IMR-90 (cell line): ENCODE measurements at regions not wholly inside any gene's neighbourhood (a gene's known extent, or its start where the extent isn't known, plus 50 kb on each side); places are given as distances from the start of the nearest gene placed in this dataset.

Source experiments
- ATAC-seq: fragments of 200-7000 bp; cut with Tn5 transposase; 2 replicates; pipeline ENCODE4 v1.9.1; 2020; ENCODE audit warnings: low read depth, mild to moderate bottlenecking, moderate library complexity
- BruUV-seq: library from RNA; stranded (reverse); fragments of 400-500 nt; replicated peaks from 2 replicates; lab custom pipeline; 2021; lab: Mats Ljungman, UMichigan
- CTCF ChIA-PET: fragments of 300-600 bp; formaldehyde crosslinking; extraction: SDS; loops from one replicate; lab custom pipeline; 2021; ENCODE audit warnings: antibody characterized with exemption; lab: Yijun Ruan, JAX
- POLR2A ChIA-PET: fragments of 300-600 bp; sonication (Branson Sonifier 250); formaldehyde crosslinking; loops from one replicate; lab custom pipeline; 2022; ENCODE audit warnings: antibody characterized with exemption; ENCODE audit not compliant: unreplicated experiment; lab: Charles Lee
- DNase-seq: peaks from one replicate; pipeline ENCODE4 v3.0.0; 2013
- H2AFZ ChIP-seq: replicated peaks from 2 replicates; pipeline ENCODE3; 2013; ENCODE audit warnings: low read length, mild to moderate bottlenecking; ENCODE audit not compliant: poor library complexity
- H2AK5ac ChIP-seq: 2 replicates; pipeline ENCODE4 v1.6.1; 2013; ENCODE audit warnings: low read depth, low read length, inconsistent platforms
- H2AK9ac ChIP-seq: replicated peaks from 2 replicates; pipeline ENCODE3; 2013; ENCODE audit warnings: mild to moderate bottlenecking, low read depth, low read length, moderate library complexity; ENCODE audit not compliant: poor library complexity
- H2BK120ac ChIP-seq: 2 replicates; pipeline ENCODE4 v1.6.1; 2013; ENCODE audit warnings: low read depth, low read length, inconsistent platforms
- H2BK15ac ChIP-seq: 3 replicates; pipeline ENCODE4 v1.6.1; 2013; ENCODE audit warnings: low read depth, low read length, inconsistent platforms
- H2BK20ac ChIP-seq: 2 replicates; pipeline ENCODE4 v1.6.1; 2013; ENCODE audit warnings: low read depth, mild to moderate bottlenecking, inconsistent platforms, low read length, moderate library complexity
- H2BK5ac ChIP-seq: 2 replicates; pipeline ENCODE4 v1.6.1; 2013; ENCODE audit warnings: mild to moderate bottlenecking, low read depth, low read length, inconsistent platforms; ENCODE audit not compliant: poor library complexity, severe bottlenecking
- H3K14ac ChIP-seq: replicated peaks from 2 replicates; pipeline ENCODE4 v1.6.1; 2013; ENCODE audit warnings: low read depth, low read length, inconsistent platforms
- H3K18ac ChIP-seq: 2 replicates; pipeline ENCODE4 v1.6.1; 2013; ENCODE audit warnings: low read depth, low read length, control low read depth
- H3K23ac ChIP-seq: 2 replicates; pipeline ENCODE4 v1.6.1; 2013; ENCODE audit warnings: low read depth, low read length, inconsistent platforms
- H3K27ac ChIP-seq: 2 replicates; pipeline ENCODE4 v1.5.1; 2013; ENCODE audit warnings: mild to moderate bottlenecking, control low read depth, low read length; ENCODE audit not compliant: insufficient read depth
- H3K27me3 ChIP-seq: 2 replicates; pipeline ENCODE4 v1.6.1; 2013; ENCODE audit warnings: low read length; ENCODE audit not compliant: control insufficient read depth, insufficient read depth
- H3K36me3 ChIP-seq: 2 replicates; pipeline ENCODE4 v1.6.1; 2013; ENCODE audit warnings: low read length, mixed read lengths; ENCODE audit not compliant: control insufficient read depth, insufficient read depth
- H3K4ac ChIP-seq: 2 replicates; pipeline ENCODE4 v1.6.1; 2013; ENCODE audit warnings: low read depth, low read length, inconsistent platforms
- H3K4me1 ChIP-seq: 2 replicates; pipeline ENCODE4 v1.6.1; 2013; ENCODE audit warnings: low read length, mixed read lengths; ENCODE audit not compliant: control insufficient read depth, insufficient read depth
- H3K4me2 ChIP-seq: 2 replicates; pipeline ENCODE4 v1.6.1; 2013; ENCODE audit warnings: low read depth, mild to moderate bottlenecking, control low read depth, low read length, moderate library complexity
- H3K4me3 ChIP-seq: 2 replicates; pipeline ENCODE4 v1.5.1; 2013; ENCODE audit warnings: low read depth, mild to moderate bottlenecking, control low read depth, low read length, moderate library complexity; ENCODE audit not compliant: insufficient read depth
- H3K56ac ChIP-seq: 2 replicates; pipeline ENCODE4 v1.6.1; 2013; ENCODE audit warnings: low read length, inconsistent platforms; ENCODE audit not compliant: insufficient read depth; ENCODE audit errors: extremely low read depth
- H3K79me1 ChIP-seq, 2 experiments: 2 replicates each; pipeline ENCODE4 v1.6.1; 2013; ENCODE audit warnings: low read length in 2 of 2, inconsistent platforms in 1 of 2, low read depth in 1 of 2
- H3K9ac ChIP-seq: 2 replicates; pipeline ENCODE4 v1.6.1; 2013; ENCODE audit warnings: low read depth, low read length, control low read depth
- H3K9me1 ChIP-seq: 2 replicates; pipeline ENCODE4 v1.6.1; 2013; ENCODE audit warnings: low read length, inconsistent platforms; ENCODE audit not compliant: insufficient read depth
- H3K9me3 ChIP-seq: 2 replicates; pipeline ENCODE4 v1.6.1; 2013; ENCODE audit warnings: low read length; ENCODE audit not compliant: control insufficient read depth, insufficient read depth
- H4K20me1 ChIP-seq: 2 replicates; pipeline ENCODE4 v1.6.1; 2013; ENCODE audit warnings: low read length, inconsistent platforms; ENCODE audit not compliant: insufficient read depth
- H4K5ac ChIP-seq: 2 replicates; pipeline ENCODE4 v1.6.1; 2013; ENCODE audit warnings: mild to moderate bottlenecking, low read depth, low read length, control low read depth
- H4K8ac ChIP-seq, 2 experiments: 2 replicates each; pipeline ENCODE4 v1.6.1; 2013; ENCODE audit warnings: low read depth in 2 of 2, low read length in 2 of 2, control low read depth in 1 of 2, inconsistent platforms in 1 of 2
- H4K91ac ChIP-seq: 2 replicates; pipeline ENCODE4 v1.6.1; 2013; ENCODE audit warnings: low read depth, low read length, inconsistent platforms; ENCODE audit not compliant: insufficient read depth
- BHLHE40 ChIP-seq: fragments of 150-350 bp; IDR thresholded peaks from 2 replicates; pipeline ENCODE4 v1.6.1; 2016; ENCODE audit warnings: mild to moderate bottlenecking, low read depth, low read length
- CEBPB ChIP-seq: IDR thresholded peaks from 2 replicates; pipeline ENCODE4 v1.6.1; 2012; ENCODE audit warnings: low read depth, low read length, improper control_type of control experiment
- CHD1 ChIP-seq: IDR thresholded peaks from 2 replicates; pipeline ENCODE4 v1.6.1; 2012; ENCODE audit warnings: low read depth, low read length, improper control_type of control experiment
- NFE2L2 ChIP-seq: fragments of 150-350 bp; IDR thresholded peaks from 2 replicates; pipeline ENCODE4 v1.6.1; 2016; ENCODE audit warnings: low read depth, mild to moderate bottlenecking, low read length
- POLR2A ChIP-seq: IDR thresholded peaks from 2 replicates; pipeline ENCODE4 v1.6.1; 2012; ENCODE audit warnings: mild to moderate bottlenecking, low read depth, low read length
- RAD21 ChIP-seq: IDR thresholded peaks from 2 replicates; pipeline ENCODE4 v1.6.1; 2012; ENCODE audit warnings: low read length, improper control_type of control experiment
- RCOR1 ChIP-seq: IDR thresholded peaks from 2 replicates; pipeline ENCODE4 v1.6.1; 2012; ENCODE audit warnings: mild to moderate bottlenecking, low read length, improper control_type of control experiment; ENCODE audit not compliant: insufficient replicate concordance
- RFX5 ChIP-seq: IDR thresholded peaks from 2 replicates; pipeline ENCODE4 v1.8.0; 2012; ENCODE audit warnings: low read depth, mild to moderate bottlenecking, low read length, moderate library complexity
- SMC3 ChIP-seq: fragments of 150-350 bp; IDR thresholded peaks from 2 replicates; pipeline ENCODE4 v1.6.1; 2016; ENCODE audit warnings: low read depth, mild to moderate bottlenecking, antibody characterized with exemption, low read length, moderate library complexity
- WGBS, 2 experiments: methylation state at CpG; one replicate each; pipeline versions ENCODE4 v1.1.5 to v1.1.7; 2013; ENCODE audit warnings: missing lambda C conversion rate in 2 of 2; ENCODE audit not compliant: insufficient read length in 1 of 2; ENCODE audit errors: extremely low coverage in 2 of 2; 5-methylcytosine and 5-hydroxymethylcytosine counted together
- dilution Hi-C: fragments of 300-500 bp; cut with HindIII; formaldehyde crosslinking; loops from one replicate; pipeline ENCODE4 v1.14.3; 2018; ENCODE audit warnings: low sequenced_read_pairs; ENCODE audit not compliant: unreplicated experiment
- in situ Hi-C: fragments of 300-500 bp; cut with MboI; formaldehyde crosslinking; loops from 3 replicates; pipeline ENCODE4 v1.14.3; 2019; ENCODE audit warnings: low sequenced_read_pairs, inconsistent platforms, mixed read lengths
- intact Hi-C: fragments of 100-400 bp; cut with micrococcal nuclease; formaldehyde crosslinking; loops from 2 replicates; pipeline ENCODE4 v1.10.0; 2022
- TF ChIP-seq, protein P1 (sequence below): fragments of 150-350 bp; IDR thresholded peaks from 2 replicates; pipeline ENCODE4 v1.6.1; 2016; ENCODE audit warnings: low read depth, mild to moderate bottlenecking, low read length, moderate library complexity, borderline replicate concordance
- TF ChIP-seq, protein P2 (sequence below): conservative IDR thresholded peaks from 2 replicates; pipeline ENCODE4 v1.5.1; 2012; ENCODE audit warnings: mild to moderate bottlenecking, low read depth, low read length, improper control_type of control experiment

DNA sequence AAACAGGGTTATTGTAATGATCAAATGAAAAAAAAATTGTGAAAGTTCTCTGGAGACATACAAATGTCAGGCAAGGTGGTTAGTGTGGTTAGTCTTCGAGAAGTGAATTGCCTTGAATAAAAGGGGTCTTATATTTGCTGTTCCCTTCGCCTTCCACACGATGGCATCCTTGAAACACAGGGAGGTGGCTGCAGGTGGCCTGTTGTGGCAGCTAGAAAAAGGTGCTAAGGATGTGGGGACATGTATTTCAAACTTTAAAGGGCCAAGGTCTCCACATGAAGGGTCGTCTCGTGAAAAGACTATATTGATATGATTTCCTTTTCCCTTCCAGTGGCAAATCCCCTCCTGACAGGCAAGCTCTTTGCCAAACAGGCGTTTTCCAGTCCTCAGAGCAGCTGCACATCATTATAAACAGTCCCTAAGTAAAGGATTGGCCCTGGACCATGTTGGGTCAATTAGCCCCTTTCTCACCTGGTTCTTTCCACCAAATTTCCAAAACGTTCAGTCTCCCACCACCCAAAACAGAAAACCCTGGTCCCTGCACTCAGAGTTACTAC lies 68.5 kb downstream of the COPS8 start (continued):
- no peak for TF ChIP-seq NFE2L2

DNA sequence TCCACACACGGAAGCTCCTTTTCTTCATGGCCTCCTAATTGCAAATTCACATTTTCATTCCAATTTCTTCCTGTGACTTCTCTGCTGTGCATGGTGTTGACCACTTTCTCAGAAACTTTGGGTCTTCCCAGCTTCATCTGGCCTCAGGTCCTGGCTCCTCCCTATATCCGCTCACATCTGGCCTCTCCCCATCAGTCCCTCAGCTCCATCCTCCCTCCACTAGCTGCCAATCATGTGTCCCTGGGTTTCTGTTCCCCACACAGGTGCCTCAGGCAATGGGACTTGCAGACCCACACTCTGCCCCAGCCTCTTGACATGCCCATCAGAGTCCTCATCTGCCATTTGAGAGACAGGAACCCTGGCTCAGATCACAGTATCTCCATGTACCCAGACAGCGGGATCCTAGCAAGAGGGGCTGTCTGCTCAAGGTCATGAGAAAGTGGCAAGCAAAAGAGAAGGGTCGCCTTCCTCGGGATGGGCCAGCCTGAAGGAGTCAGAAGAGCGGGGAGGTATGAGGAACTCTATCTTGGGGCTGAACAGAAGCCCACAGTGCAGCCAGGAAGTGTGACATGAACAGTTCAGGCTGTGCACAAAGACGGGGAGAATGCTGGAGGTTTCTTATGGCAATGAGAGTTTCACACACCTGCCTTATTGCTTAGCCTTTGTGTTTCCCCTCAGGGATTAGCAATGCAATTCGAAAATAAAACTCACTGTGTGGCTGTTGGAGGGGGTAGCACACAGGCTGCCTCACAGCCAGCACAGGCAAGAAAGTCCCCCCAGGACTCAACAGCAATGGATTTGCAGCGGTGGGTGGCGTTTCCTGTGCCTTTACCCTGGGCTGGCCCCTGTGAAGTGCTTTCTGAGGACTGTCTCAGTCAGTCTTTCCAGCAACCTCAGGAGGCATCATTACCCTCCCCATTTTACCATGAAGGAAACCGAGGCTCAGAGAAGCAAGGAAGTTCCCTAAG lies 69.5 kb downstream of the COPS8 start:
- H4K5ac ChIP-seq, result peak overlapping the region; percentile 86
- DNase-seq (no peak), ATAC-seq (no peak)
- peak overlapping the region; percentile 90 for H3K9ac ChIP-seq
- H4K20me1 ChIP-seq, result no peaks in the 10 kb centered on the region
- peak overlapping the region; percentile 95 for H2BK20ac ChIP-seq
- 77% methylated on average over 7 of the region's 11 CpGs; no CpG with 5 or more reads in 1 of the 2 experiments for WGBS, 2 experiments
- peak overlapping the region; percentile 99 for H2BK120ac ChIP-seq
- peak overlapping the region; percentile 89 for H3K18ac ChIP-seq
- H2AFZ ChIP-seq, result peak overlapping the region; percentile 33
- in situ Hi-C loops (loop anchor here (10.0 kb wide), 1 partner anchor 320 kb away; no protein-coding TSS in a partner anchor), intact Hi-C loops (loop anchor here (1.0 to 2.0 kb wide), 3 partner anchors 170 to 417 kb away; no protein-coding TSS in a partner anchor), dilution Hi-C loops (no loop called here)
- peak overlapping the region; percentile 98 for H3K56ac ChIP-seq
- H3K4me3 ChIP-seq, result no peak overlapping the region
- H3K9me3 ChIP-seq, result no peaks in the 10 kb centered on the region
- H3K23ac ChIP-seq, result peak overlapping the region; percentile 97
- H3K27me3 ChIP-seq, result no peaks in the 10 kb centered on the region
- H3K79me1 ChIP-seq, result peaks cover 5 to 41% of the 10 kb centered on the region in 2 experiments; a peak in 3 of 4 replicates
- no peak overlapping the region for H3K4me2 ChIP-seq
- peak overlapping the region; percentile 88 for H2AK9ac ChIP-seq
- no peaks in the 10 kb centered on the region for H3K36me3 ChIP-seq
- peak overlapping the region; percentile 98 for H2BK5ac ChIP-seq
- TF ChIP-seq SMC3 (no peak), RFX5 (no peak), POLR2A (no peak), CEBPB (no peak), BHLHE40 (no peak), RAD21 (no peak), NFE2L2 (no peak), RCOR1 (no peak), CHD1 (no peak)
- TF ChIP-seq, protein P1, sequence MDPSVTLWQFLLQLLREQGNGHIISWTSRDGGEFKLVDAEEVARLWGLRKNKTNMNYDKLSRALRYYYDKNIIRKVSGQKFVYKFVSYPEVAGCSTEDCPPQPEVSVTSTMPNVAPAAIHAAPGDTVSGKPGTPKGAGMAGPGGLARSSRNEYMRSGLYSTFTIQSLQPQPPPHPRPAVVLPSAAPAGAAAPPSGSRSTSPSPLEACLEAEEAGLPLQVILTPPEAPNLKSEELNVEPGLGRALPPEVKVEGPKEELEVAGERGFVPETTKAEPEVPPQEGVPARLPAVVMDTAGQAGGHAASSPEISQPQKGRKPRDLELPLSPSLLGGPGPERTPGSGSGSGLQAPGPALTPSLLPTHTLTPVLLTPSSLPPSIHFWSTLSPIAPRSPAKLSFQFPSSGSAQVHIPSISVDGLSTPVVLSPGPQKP, result no peak
- TF ChIP-seq, protein P2, sequence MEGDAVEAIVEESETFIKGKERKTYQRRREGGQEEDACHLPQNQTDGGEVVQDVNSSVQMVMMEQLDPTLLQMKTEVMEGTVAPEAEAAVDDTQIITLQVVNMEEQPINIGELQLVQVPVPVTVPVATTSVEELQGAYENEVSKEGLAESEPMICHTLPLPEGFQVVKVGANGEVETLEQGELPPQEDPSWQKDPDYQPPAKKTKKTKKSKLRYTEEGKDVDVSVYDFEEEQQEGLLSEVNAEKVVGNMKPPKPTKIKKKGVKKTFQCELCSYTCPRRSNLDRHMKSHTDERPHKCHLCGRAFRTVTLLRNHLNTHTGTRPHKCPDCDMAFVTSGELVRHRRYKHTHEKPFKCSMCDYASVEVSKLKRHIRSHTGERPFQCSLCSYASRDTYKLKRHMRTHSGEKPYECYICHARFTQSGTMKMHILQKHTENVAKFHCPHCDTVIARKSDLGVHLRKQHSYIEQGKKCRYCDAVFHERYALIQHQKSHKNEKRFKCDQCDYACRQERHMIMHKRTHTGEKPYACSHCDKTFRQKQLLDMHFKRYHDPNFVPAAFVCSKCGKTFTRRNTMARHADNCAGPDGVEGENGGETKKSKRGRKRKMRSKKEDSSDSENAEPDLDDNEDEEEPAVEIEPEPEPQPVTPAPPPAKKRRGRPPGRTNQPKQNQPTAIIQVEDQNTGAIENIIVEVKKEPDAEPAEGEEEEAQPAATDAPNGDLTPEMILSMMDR, result no peak
- peak overlapping the region; percentile 90 for H2BK15ac ChIP-seq
- H3K9me1 ChIP-seq, result peaks cover 18% of the 10 kb centered on the region
- peak overlapping the region; percentile 100 for H4K91ac ChIP-seq
- ChIA-PET CTCF (interaction anchor here (0.8 to 1.7 kb wide), 4 partner anchors 10 to 316 kb away, joined by 3 to 4 read pairs (median 4); no protein-coding TSS in a partner anchor), POLR2A (interaction anchor here (1.3 to 1.7 kb wide), 3 partner anchors 103 to 259 kb away, joined by 4 to 6 read pairs (median 5); partner anchors contain the start of gene COL6A3)
- H3K4me1 ChIP-seq, result peaks cover 24% of the 10 kb centered on the region
- BruUV-seq, result no TSS peak
- peak overlapping the region; percentile 98 for H3K4ac ChIP-seq
- H3K14ac ChIP-seq, result peak overlapping the region; percentile 91
- peak overlapping the region; percentile 99 for H3K27ac ChIP-seq
- H2AK5ac ChIP-seq, result peak overlapping the region; percentile 91
- H4K8ac ChIP-seq, result peak overlapping the region; percentile 98 to 99
